HG02852 (cell line): ENCODE measurements at regions not wholly inside any gene's neighbourhood (a gene's known extent, or its start where the extent isn't known, plus 50 kb on each side); places are given as distances from the start of the nearest gene placed in this dataset.
"Not testable (repeated sequence)": the region's sequence is repeated elsewhere in the genome, so short reads cannot be mapped to it uniquely, and the experiment has no call there.

Experiments used
- ATAC-seq: cut with Tn5 transposase; IDR thresholded peaks from one replicate; pipeline ENCODE4 v1.9.1; 2021; ENCODE audit warnings: mild to moderate bottlenecking, moderate library complexity; ENCODE audit not compliant: unreplicated experiment

DNA sequence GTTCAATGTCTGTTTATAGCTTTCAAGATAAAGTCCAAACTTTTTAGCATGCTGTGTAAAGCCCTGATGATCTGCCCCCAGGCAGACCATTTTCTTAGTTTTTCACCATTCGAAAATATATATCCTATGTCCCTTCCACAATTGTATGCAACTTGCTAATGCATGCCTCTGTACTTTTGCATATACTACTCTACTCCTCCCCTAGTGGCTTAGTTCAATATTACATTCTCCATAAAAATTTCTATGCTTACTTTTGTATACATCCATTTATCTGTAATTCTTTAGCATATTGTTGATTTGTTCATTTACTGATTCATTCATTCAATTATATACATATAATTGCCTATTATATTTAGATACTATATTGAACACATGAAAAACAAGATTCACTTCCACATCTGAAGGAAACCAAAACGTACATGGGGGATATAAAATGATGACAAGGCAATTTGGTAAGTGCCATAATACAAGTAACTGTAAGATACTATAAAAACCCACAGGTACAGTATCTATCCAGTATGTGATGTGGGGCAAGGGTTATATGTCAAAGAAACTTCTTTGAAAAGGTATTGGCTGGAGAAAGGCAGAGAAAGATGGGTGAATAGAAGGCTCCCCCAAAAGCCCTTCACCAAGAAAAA, 902.5 kb downstream of the FAM133A start:
- no peak for ATAC-seq

DNA sequence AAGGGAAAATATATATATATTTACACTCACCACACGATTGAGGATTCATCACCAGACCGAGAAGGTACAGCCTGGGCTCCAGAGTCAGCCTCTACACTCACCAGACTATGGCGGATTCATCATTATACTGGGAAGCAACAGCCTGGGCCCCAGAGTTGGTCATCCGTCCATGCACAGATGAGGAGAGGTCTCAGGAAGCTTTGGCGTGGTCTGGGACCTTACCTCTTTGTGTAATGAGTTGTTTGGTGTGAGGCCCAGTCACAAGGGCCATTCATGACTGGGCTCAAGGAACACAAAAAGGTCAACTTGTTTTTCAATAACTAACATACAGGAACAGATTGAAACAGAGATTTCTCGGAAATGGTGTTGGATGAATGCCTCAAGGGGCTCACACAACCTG, 926.1 kb downstream of the FAM133A start:
- no peak for ATAC-seq

DNA sequence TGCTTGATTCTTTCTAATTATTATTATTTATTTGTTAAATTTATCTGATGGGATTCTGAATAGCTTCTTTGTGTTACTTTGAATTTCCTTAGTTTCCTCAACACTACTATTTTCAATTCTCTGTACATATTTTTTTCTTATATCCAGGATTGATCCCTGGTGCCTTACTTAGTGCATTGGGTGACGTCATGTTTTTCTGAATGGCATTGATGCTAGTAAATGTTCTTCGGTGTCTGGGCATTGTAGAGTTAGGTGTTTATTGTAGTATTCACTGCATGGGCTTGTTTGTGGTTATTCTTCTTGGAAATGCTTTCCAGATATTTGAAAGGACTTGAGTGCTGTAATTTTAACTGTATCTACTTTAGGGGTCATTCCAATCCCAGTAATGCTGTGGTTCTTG, 938.1 kb downstream of the FAM133A start:
- no peak for ATAC-seq

DNA sequence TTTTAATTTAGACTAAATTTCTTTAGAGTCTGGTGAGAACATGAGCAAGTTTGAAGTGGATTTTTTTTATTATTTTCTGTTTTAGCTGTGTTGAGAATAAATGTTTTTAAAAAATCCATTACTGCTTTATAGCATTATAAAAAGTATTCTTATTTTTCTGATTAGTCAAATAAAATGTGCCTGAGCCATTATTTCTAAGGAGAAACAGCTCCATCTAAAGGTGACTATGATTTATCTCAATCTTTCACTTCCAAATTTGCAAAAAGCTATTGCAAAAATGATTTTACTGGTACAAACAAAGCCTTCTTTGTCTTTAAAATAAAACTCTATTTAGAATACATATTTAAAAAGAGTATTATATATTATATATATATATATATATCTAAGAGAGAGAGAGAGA, 959.2 kb downstream of the FAM133A start:
- no peak for ATAC-seq

DNA sequence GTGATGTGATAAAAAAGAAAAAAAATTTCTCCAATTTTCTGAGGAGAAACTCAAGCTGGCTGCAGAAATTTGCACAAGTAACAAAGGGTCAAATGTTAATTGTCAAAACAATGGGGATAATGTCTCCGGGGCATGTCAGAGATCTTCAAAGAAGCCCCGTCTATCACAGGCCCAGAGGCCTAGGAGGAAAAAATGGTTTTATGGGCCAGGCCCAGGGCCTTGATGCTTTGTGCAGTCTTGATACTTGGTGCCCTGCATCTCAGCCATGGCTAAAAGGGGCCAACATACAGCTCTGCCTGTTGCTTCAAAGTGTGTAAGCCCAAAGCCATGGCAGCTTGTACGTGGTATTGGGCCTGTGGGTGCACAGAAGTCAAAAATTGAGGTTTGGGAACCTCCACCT, 961.0 kb downstream of the FAM133A start:
- no peak for ATAC-seq

DNA sequence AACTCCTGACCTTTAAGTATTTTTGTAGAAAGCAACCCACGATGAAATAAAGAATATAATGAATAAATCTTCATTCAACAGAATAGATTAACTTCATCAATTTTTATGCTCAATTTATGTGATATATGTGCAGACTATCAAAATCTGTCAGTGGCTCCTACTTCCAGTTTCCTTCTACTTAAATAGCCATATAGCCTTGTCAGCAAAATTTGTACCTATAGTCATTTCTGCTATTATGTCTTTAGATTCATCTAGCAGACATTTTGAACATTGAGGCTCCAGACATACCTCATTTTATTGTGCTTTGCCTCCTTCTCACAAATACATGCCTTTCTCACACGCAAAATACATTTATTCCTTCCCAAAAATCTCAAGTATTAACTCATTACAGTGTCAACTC, 971.7 kb downstream of the FAM133A start:
- no peak for ATAC-seq

DNA sequence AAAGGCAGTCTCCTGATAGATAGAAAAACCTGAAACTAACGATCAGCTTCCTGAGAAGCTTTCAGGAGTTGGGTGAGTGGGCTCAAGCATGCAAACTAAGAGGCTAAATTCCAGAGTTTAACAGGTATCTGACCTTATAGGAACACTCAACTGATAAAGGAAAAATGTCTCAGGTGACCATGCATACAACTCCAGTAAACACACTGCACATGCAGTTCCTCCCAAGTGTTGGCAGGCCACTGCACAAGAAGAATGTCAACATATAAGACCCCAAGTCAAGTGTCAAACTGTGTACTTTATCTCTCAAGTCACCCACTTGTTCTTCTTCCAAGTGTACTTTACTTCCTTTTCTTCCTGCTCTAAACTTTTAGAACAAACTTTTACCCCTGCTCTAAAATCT, 981.2 kb downstream of the FAM133A start:
- ATAC-seq = no peak

DNA sequence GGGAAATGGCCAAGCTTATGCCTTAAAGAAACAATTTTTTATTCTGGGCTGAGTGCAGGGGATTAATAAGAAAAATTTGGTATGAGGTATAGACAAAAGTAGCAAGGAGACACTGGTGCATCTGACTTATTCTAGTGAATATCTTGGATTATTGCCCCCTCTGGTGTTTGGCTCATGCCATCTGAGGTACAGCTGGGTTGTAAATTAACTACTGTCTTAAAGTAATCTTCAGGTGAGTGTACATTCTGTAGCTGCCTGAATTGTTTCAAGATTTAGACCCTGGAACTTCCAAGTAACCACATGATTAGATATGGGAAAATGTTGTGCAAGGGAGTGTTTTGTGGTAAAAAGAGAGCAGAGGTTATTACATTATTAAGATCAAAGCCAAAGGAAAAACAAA, 988.7 kb downstream of the FAM133A start:
- no peak for ATAC-seq

DNA sequence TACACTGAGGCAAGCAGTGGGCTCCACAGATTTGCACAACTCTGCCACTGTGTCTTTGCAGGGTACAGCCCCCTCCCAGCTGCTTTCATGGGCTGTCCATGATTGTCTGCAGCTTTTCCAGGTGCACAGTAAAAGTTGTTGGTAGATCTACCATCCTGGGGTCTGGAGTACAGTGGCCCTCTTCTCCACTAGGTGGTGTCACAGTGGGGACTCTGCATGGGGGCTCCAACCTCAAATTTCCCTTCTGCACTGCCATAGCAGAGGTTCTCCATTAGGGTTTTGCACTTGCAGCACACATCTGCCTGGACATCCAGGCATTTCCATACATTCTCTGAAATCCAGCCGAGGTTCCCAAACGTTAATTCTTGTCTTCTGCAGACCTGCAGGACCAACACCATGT, 1002.3 kb downstream of the FAM133A start:
- ATAC-seq = no peak

DNA sequence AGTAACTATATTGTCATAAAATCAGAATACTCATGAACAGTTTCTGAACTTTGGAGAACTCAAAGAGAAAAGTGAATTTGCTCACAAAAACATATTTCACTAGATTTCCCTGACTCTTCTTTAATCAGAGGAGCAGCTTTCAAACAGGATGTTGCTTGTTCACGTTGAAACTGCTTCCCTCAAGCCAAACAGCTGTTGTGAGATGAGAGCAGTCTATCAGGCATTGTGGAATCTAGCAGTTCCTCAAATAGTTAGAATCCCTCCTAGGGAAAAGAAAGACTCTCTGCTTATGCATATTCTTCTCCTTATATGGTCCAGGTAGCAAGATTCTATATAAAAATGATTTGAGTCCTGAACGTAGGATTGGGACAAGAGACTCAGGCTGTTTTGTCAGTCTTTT, 1012.1 kb downstream of the FAM133A start:
- ATAC-seq = no peak

DNA sequence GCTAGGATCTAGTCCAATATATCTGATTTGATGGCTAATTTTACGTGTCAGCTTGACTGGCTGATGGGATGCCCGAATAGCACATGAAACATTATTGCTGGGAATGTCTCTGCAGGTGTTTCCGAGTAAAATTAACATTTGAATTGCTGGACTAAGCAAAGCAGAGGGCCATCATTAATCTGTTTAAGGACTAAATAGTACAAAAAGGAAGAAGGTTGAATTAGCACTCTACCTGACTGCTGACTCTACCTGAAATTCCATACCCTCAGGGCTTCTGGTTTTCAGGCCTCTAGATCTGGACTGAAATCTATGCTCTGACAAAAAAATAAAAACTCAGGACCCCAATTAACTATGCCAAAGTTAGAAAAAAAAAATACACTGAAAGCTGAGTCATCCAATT, 1021.9 kb downstream of the FAM133A start:
- ATAC-seq = no peak

DNA sequence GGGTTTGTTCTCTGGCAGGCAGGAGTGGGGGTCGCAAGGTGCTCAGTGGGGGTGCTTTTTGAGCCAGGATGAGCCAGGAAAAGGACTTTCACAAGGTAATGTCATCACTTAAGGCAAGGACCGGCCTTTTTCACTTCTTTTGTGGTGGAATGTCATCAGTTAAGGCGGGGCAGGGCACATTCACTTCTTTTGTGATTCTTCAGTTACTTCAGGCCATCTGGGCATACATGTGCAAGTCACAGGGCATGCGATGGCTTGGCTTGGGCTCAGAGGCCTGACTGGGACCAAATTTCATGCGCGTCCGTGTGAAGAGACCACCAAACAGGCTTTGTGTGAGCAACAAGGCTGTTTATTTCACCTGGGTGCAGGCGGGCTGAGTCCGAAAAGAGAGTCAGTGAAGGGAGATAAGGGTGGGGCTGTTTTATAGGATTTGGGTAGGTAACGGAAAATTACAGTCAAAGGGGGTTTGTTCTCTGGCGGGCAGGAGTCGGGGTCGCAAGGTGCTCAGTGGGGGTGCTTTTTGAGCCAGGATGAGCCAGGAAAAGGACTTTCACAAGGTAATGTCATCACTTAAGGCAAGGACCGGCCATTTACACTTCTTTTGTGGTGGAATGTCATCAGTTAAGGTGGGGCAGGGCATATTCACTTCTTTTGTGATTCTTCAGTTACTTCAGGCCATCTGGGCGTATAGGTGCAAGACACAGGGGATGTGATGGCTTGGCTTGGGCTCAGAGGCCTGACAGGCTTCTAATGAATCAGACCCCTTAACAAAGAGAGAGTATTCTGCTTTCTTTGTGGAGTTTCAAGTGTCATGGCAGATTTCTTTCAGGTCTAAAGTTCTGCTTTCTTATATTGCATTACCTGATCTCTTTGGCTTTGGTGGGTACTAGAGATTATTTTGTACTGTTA, 1030.6 kb downstream of the FAM133A start:
- ATAC-seq = not testable (repeated sequence)

DNA sequence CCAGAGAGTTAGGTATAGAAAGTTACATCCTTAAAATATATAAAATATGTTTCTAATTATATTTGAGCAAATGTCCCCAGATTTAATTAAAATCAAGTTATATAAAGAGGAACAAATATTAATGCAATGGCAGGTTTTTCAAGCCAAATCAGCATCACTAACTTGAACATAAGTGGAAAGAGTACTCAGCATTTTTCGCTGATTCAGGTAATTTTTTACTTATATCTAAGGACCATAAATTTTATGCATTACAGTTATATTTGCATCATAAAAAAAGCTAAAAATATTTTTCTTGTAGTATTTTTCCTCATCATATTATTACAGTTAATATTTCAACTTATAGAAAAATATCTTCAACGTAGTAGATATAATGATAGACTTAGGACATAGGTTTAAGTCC, 1047.4 kb downstream of the FAM133A start:
- ATAC-seq = no peak

DNA sequence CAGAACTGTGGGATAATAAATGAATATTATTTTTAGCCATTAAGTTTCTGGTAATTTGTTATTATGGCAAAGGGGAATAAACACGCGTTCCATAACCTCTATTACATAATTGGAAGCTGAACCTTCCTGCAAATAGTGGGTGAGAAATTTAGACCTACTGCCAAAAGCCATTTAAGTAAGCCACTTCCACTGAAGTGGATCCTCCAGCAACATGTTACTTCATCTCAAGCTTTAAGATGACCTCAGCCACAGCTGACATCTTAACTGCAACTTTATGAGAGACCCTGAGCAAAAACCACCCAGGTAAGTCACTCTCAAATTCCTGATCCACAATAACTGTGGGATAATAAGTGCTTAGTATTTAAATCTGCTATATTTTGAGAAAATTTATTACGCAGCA, 1048.6 kb downstream of the FAM133A start:
- ATAC-seq = no peak

DNA sequence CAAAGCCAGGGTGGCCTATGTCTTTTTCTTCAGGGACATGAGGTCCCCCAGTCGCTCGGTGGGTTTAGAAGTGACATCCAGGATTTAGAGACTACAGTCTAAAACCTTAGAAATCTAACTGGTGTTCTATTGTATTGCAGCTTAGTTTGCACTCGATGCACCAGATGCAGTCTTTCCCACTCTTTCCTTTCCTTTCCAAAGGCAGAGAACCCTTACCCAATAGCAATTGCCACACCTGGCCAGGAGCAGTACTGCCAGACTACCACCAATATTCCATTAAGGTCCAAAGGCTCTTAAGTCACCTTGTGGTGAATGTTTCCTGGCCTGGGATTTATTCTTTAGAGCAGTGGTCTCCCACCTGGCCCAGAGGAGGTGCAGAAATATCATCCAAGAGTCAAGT, 1068.8 kb downstream of the FAM133A start:
- ATAC-seq = no peak

DNA sequence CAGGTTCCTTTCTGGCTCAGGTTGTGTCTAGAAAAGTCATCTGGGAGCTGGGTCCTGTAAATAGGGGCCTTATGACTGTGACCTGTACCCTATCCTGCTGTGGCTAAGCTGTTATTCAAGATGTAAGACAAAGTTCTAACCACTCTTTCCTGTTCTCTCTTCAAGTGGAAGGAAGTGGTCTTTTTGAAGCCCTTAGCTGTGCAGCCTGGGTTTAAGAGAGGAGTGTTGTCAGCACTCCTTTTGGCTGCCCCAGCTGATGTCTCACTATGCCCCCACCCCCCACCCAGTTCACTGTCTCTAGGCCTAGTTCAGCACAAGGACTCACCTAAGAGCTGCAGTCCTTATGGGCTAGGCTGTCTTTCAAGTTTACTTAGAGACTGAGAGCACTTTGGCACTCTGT, 1069.5 kb downstream of the FAM133A start:
- no peak for ATAC-seq

DNA sequence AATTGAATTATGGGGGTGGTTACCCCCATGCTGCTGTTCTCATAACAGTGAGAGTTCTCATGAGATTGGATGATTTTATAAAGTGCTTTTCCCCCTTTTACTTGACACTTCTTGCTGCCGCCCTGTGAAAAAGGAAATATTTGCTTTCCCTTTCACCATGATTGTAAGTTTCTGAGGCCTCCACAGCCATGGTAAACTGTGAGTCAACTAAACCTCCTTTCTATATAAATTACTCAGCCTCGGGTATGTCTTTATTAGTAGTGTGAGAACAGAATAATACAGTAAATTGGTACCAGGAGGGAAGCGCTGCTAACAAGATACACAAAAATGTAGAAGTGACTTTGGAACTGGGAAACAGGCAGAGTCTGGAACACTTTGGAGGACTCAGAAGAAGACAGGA, 1070.8 kb downstream of the FAM133A start:
- ATAC-seq = no peak

DNA sequence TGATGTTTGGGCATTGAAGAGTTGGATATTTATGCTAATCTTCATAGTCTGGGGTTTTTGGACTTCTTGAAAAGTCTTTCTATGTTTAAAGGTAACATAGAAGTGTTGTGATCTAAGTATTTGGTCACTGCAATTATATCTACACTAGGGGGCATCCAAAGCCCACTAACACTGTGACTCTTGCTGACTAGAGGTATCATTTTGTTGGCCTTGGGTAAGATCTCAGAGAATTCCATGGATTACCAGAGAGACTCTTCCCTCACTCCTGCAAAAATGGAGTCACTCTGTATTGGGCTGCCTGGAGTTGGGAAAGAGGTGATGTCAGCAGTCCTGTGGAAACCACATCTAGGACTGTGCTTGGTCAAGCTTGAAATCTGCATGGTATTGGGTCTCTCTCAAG, 1077.6 kb downstream of the FAM133A start:
- no peak for ATAC-seq

DNA sequence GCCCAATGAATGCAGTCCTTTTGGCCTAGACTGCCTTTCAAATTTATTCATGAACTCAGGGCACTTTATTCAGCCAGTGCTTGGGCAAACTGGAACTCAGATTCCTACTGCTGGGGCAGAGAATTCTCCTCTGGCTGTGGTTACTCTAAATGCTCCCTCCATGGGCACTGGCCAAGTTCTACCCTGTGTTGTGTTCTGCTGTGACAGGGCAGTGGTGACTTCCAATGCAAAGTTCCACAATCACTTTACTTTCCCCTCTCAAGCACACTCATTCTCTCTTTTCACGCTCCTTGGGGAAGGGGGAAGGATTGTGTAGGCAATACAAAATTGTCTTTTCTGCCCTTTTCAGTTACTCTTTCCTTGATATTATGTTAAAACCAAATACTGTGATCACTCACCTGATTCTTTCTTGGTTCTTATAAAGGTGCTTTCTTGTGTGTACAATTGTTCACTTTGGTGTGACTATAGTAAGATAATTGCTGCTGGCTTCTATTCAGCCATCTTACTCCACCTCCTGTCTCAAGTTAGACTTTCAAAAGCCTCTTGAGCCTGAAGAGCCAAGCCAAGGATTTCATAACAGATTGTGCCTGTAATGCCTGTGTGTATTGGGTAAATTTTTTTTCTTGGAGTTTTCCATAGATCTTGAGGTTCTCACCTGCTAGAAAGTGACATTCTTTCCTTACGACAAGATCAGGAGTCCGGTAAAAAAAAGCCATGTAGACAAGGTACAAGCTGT, 1078.6 kb downstream of the FAM133A start:
- no peak for ATAC-seq

DNA sequence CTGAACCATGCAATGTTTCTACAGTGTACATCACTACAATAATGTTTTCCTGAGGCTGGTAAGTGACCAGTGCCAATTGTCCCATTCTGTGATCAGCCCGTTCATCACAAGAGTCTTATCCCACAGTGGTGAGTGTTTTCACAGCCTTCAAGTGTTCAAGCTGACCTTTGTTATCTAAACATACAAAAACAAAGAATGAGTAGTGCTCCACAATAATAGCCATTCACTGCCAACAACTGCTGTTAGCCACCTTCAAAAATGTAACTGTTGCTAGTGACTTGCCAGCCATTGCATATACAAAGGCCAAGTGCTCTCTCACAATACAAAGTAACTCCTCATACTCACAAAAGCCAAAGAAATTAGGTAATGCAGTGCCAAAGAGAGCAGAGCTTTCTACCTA, 1084.1 kb downstream of the FAM133A start:
- no peak for ATAC-seq

DNA sequence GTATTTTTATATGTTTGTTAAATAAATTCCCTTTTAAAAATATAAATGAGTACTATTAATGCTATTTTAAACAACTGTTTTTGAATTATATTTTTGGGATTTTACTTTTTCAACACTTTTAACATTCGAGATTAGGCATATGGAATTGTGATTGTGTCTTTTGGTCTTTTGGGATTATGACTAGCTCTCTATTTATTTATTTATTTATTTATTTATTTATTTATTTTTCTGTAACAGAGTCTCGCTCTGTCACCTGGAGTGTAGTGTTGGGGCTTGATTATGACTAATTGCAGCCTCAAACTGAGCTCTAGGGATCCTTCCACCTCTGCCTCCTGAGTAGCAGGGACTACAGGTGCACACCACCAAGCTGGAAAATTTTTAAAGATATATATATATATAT, 1101.6 kb downstream of the FAM133A start:
- ATAC-seq = no peak

DNA sequence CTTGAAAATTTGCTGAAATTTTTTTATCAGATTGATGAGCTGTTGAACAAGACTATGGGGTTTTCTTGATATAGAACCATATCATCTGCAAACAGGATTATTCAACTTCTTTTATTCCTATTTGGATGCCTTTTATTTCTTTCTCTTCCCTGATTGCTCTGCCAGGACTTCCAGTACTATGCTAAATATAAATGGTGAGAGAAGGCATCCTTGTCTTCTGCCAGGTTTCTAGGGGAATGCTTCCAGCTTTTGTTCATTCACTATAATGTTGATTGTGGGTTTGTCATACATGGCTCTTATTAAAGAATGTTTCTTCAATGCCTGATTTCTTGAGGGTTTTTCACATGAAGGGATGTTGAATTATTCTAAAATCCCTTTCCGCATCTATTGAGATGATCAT, 1139.5 kb downstream of the FAM133A start:
- no peak for ATAC-seq
